ENCODE measurements at regions not wholly inside any gene's neighbourhood (a gene's known extent, or its start where the extent isn't known, plus 50 kb on each side); places are given as distances from the start of the nearest gene placed in this dataset.

DNA sequence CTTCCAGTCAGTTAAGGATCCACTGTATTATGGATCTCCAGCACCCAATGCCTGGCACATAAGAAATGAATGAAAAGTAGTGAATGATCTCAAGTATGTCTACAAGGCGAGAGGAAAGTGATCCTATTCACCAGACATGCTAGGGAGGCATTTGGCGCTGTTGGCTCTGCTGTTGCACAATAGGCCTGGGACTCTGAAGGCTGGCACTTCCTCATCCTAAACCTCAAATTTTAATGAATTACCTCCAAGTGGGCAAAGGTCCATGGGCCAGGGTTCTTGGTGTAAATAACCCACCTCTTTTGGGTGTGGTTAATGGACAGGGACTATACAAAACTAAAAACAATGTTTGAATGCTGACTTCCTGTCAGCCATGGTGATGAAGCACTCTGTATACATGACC lies 173.4 kb upstream of the PZP start:
- POLR2A ChIA-PET, result no interaction called here
- TF ChIP-seq, protein P1, sequence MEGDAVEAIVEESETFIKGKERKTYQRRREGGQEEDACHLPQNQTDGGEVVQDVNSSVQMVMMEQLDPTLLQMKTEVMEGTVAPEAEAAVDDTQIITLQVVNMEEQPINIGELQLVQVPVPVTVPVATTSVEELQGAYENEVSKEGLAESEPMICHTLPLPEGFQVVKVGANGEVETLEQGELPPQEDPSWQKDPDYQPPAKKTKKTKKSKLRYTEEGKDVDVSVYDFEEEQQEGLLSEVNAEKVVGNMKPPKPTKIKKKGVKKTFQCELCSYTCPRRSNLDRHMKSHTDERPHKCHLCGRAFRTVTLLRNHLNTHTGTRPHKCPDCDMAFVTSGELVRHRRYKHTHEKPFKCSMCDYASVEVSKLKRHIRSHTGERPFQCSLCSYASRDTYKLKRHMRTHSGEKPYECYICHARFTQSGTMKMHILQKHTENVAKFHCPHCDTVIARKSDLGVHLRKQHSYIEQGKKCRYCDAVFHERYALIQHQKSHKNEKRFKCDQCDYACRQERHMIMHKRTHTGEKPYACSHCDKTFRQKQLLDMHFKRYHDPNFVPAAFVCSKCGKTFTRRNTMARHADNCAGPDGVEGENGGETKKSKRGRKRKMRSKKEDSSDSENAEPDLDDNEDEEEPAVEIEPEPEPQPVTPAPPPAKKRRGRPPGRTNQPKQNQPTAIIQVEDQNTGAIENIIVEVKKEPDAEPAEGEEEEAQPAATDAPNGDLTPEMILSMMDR (IDR thresholded peaks at IDR 0.05; ENCODE audit: control extremely low read depth, extremely low read depth, low read depth, missing control alignments), result no peak
- no peak for DNase-seq (ENCODE audit: extremely low spot score)
- CTCF ChIA-PET, result interaction anchor here (40.7 kb wide), 1 partner anchor 43 kb away, joined by 558 read pairs; no protein-coding TSS in a partner anchor

DNA sequence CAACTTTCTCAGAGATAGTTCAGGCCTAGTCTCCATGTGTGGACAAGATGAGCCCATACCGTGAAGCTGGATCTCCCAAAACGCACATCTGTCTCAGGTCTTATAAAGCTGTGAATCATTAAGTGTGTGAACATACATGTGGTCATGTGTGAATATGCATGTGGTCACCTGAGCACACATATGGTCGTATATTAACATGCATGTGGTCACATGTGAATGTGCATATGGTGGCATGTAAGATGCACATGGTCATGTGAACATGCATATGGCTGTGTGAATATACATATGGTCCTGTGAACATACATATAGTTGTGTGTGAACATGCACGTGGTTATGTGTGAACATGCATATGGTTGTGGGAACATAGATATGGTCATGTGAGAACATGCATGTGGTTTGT lies 172.5 kb upstream of the PZP start:
- POLR2A ChIA-PET, result no interaction called here
- CTCF ChIA-PET, result interaction anchor here (1.6 to 40.7 kb wide), 2 partner anchors 9 to 42 kb away, joined by 7 to 558 read pairs; no protein-coding TSS in a partner anchor
- no peak for DNase-seq (ENCODE audit: extremely low spot score)
- TF ChIP-seq, protein P1 (IDR thresholded peaks at IDR 0.05; ENCODE audit: control extremely low read depth, extremely low read depth, low read depth, missing control alignments), result no peak

DNA sequence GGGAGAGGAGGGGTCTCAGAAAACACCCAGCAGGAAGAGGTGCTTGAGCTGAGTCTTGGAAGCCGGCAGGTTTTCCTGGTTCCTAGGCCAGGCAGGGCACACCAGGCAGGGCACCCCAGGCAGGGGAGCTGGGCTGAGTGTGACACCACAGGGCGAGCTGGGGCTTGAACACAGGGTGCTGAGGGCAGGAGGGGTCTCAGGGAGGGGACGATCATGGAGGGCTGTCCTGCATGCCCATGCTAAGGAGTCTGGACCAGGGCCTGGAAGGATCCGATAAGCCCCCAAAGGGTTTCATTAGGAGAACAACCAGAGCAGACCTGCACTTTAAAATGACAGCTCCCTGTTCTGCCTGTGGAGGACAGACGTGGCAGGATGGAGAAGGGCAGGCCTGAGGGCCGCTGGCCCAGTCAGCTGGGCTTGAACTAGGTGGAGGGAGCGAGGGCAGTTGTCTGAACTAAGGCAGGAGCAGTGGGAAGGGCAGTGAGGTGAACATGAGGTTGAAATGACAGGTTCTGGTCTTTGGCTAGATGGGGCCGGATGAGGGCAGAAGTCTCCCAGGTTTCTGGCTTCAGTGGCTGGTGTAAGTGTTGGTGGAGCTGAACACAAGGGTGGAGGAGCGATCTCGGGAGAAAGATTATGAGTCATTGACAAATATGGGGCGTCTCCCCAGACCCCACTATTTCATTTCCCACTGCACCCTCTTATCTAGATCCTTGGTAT lies 171.0 kb upstream of the PZP start:
- TF ChIP-seq, protein P1 (IDR thresholded peaks at IDR 0.05; ENCODE audit: control extremely low read depth, extremely low read depth, low read depth, missing control alignments), result no peak
- ChIA-PET POLR2A (no interaction called here), CTCF (interaction anchor here (0.7 to 40.7 kb wide), 9 partner anchors 9 to 420 kb away, joined by 3 to 558 read pairs (median 9); no protein-coding TSS in a partner anchor)
- DNase-seq (ENCODE audit: extremely low spot score), result no peak

DNA sequence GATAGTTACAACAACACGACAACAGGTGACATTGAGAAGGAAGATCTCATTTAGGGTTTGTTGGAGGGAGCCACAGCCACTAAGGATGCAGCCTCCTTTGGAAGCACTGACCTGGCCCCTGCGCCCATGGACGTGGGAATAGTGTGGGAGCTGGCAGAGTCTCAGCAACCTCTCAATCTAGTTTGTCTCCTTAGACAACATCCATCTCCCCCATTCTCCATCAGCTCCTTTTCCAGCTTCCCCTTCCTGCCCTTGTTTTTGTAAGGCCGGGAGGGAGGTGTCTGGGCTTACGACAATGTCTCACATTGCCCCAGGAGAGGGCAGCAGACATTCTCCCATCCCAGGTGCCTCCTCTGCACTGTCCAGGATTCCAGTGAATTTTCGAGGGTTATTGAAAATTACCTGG lies 170.2 kb upstream of the PZP start:
- POLR2A ChIA-PET, result no interaction called here
- CTCF ChIA-PET, result interaction anchor here (0.8 to 40.7 kb wide), 11 partner anchors 8 to 347 kb away, joined by 3 to 558 read pairs (median 6); no protein-coding TSS in a partner anchor
- DNase-seq (ENCODE audit: extremely low spot score), result no peak

DNA sequence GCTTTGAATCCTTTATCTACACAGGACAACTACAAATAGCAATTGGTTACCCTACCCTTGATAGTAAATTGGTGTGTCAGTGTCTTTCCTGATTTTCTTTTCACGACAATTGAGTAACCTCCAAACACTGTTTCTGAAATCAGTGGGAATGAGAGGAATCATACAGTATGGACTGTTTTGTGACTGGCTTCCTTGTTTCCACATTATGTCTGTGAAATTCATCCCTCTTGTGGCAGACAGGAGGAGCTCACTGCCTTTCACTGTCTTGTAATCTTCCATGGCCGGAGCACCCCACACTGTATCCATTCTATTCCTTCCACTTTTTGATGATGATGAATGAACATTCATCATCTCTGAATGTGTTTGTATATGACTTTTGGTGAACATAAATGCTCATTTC lies 164.0 kb upstream of the PZP start:
- DNase-seq (ENCODE audit: extremely low spot score), result no peak
- POLR2A ChIA-PET, result no interaction called here
- CTCF ChIA-PET, result interaction anchor here (0.7 to 40.7 kb wide), 7 partner anchors 8 to 308 kb away, joined by 3 to 558 read pairs (median 6); no protein-coding TSS in a partner anchor
- TF ChIP-seq, protein P1 (IDR thresholded peaks at IDR 0.05; ENCODE audit: control extremely low read depth, extremely low read depth, low read depth, missing control alignments), result peak; percentile 12

More for the DNA sequence above, 170.2 kb upstream of the PZP start:
- TF ChIP-seq, protein P1 (IDR thresholded peaks at IDR 0.05; ENCODE audit: control extremely low read depth, extremely low read depth, low read depth, missing control alignments), result peak; percentile 35

DNA sequence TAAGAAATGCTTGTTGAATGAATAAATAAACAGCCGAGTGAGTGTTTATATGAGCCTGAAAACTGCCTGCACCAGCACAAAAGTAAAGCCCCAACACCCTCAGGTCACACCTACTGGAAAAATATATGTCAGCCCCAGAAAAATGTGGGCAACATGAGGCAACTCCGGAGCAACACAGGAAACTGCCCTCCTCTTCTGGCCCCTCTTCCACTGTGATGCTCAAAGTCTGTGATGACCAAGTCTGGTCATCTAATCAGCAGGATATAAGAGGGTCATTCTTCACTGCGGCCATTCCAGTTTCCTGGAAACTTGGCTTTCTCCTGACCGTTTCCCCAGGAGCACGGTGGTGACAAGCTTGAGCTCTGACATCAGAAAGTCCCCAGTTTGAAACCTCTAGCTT lies 159.6 kb upstream of the PZP start:
- CTCF ChIA-PET, result interaction anchor here (1.1 to 40.7 kb wide), 4 partner anchors 11 to 380 kb away, joined by 3 to 558 read pairs (median 8); no protein-coding TSS in a partner anchor
- TF ChIP-seq, protein P1 (IDR thresholded peaks at IDR 0.05; ENCODE audit: control extremely low read depth, extremely low read depth, low read depth, missing control alignments), result no peak
- POLR2A ChIA-PET, result no interaction called here
- DNase-seq (ENCODE audit: extremely low spot score), result no peak

All from GM10248 (cell line).